ENCODE measurements at regions not wholly inside any gene's neighbourhood (a gene's known extent, or its start where the extent isn't known, plus 50 kb on each side); places are given as distances from the start of the nearest gene placed in this dataset.

GRCh38 chr6:165716886-165717285 is 53.8 kb upstream of the PDE10A start:
- H3K27ac ChIP-seq = no peak overlapping the region

GRCh38 chr6:165715428-165715827 is 52.4 kb upstream of the PDE10A start:
- no peak overlapping the region for H3K27ac ChIP-seq
- TF ChIP-seq ZFX (IDR thresholded peaks at IDR 0.05; ENCODE audit: borderline replicate concordance) = no peak
- no peak for TF ChIP-seq CTCF (IDR thresholded peaks at IDR 0.05)

More at GRCh38 chr6:165716886-165717285, 53.8 kb upstream of the PDE10A start:
- no peak for TF ChIP-seq CTCF (IDR thresholded peaks at IDR 0.05)
- TF ChIP-seq ZFX (IDR thresholded peaks at IDR 0.05; ENCODE audit: borderline replicate concordance) = no peak

- no peak overlapping the region for H3K27ac ChIP-seq
- TF ChIP-seq ZFX (IDR thresholded peaks at IDR 0.05; ENCODE audit: borderline replicate concordance) (no peak), CTCF (IDR thresholded peaks at IDR 0.05) (no peak)
These were observed 51.9 kb upstream of the PDE10A start for GRCh38 chr6:165714907-165715306.

- TF ChIP-seq CTCF (IDR thresholded peaks at IDR 0.05) (no peak), ZFX (IDR thresholded peaks at IDR 0.05; ENCODE audit: borderline replicate concordance) (no peak)
- no peak overlapping the region for H3K27ac ChIP-seq
These were observed 50.9 kb upstream of the PDE10A start for GRCh38 chr6:165713845-165714466.
